CD4-positive, alpha-beta T cell treated with Interleukin-2 at 100 ng/mL for 4 hours (primary cell): ENCODE measurements at regions not wholly inside any gene's neighbourhood (a gene's known extent, or its start where the extent isn't known, plus 50 kb on each side); places are given as distances from the start of the nearest gene placed in this dataset.
"Not testable (repeated sequence)": the region's sequence is repeated elsewhere in the genome, so short reads cannot be mapped to it uniquely, and the experiment has no call there.

Source experiments
- DNase-seq: peaks from one replicate; pipeline ENCODE4 v3.0.0-alpha.2; 2020; ENCODE audit warnings: low spot score

- DNase-seq = no peak
Observed at GRCh38 chr4:115456231-115456630, 342.8 kb upstream of the NDST4 start.

GRCh38 chr4:115454228-115454627 is 340.8 kb upstream of the NDST4 start:
- no peak for DNase-seq

- DNase-seq = no peak
Observed at GRCh38 chr4:115453416-115453815, 340.0 kb upstream of the NDST4 start.

- DNase-seq = not testable (repeated sequence)
Observed at GRCh38 chr4:115452229-115452628, 338.8 kb upstream of the NDST4 start.

- DNase-seq = no peak
Observed at GRCh38 chr4:115437739-115438138, 324.3 kb upstream of the NDST4 start.

GRCh38 chr4:115433491-115433890 is 320.1 kb upstream of the NDST4 start:
- no peak for DNase-seq

GRCh38 chr4:115430024-115430423 is 316.6 kb upstream of the NDST4 start:
- no peak for DNase-seq

GRCh38 chr4:115428455-115428854 is 315.0 kb upstream of the NDST4 start:
- no peak for DNase-seq

- no peak for DNase-seq
Observed at GRCh38 chr4:115424852-115425251, 311.4 kb upstream of the NDST4 start.

- DNase-seq = no peak
Observed at GRCh38 chr4:115418635-115419396, 305.4 kb upstream of the NDST4 start.

GRCh38 chr4:115396034-115396433 is 282.6 kb upstream of the NDST4 start:
- DNase-seq = no peak

- no peak for DNase-seq
Observed at GRCh38 chr4:115376866-115377265, 263.4 kb upstream of the NDST4 start.

GRCh38 chr4:115374621-115375020 is 261.2 kb upstream of the NDST4 start:
- no peak for DNase-seq

GRCh38 chr4:115370490-115370889 is 257.1 kb upstream of the NDST4 start:
- no peak for DNase-seq

- DNase-seq = no peak
Observed at GRCh38 chr4:115370012-115370411, 256.6 kb upstream of the NDST4 start.

- DNase-seq = no peak
Observed at GRCh38 chr4:115366390-115366789, 253.0 kb upstream of the NDST4 start.

- no peak for DNase-seq
Observed at GRCh38 chr4:115365185-115365584, 251.8 kb upstream of the NDST4 start.

GRCh38 chr4:115361781-115362180 is 248.4 kb upstream of the NDST4 start:
- no peak for DNase-seq

GRCh38 chr4:115360431-115360830 is 247.0 kb upstream of the NDST4 start:
- DNase-seq = no peak

- no peak for DNase-seq
Observed at GRCh38 chr4:115357776-115358175, 244.4 kb upstream of the NDST4 start.

GRCh38 chr4:115356176-115356575 is 242.8 kb upstream of the NDST4 start:
- DNase-seq = no peak

GRCh38 chr4:115355329-115355728 is 241.9 kb upstream of the NDST4 start:
- DNase-seq = no peak

GRCh38 chr4:115353370-115353769 is 239.9 kb upstream of the NDST4 start:
- DNase-seq = no peak

GRCh38 chr4:115343171-115343570 is 229.8 kb upstream of the NDST4 start:
- DNase-seq = no peak
